SW 1271 (cell line): ENCODE measurements at regions not wholly inside any gene's neighbourhood (a gene's known extent, or its start where the extent isn't known, plus 50 kb on each side); places are given as distances from the start of the nearest gene placed in this dataset.

ENCODE experiments used
- DNase-seq, 2 experiments: peaks; one replicate each; lab custom pipeline; 2025; lab: John Stamatoyannopoulos, UW

- no peak for DNase-seq
These were observed 509.8 kb downstream of the PTPRU start for GRCh38 chr1:29746076-29746665.

- DNase-seq: no peak
These were observed 508.6 kb downstream of the PTPRU start for GRCh38 chr1:29744684-29745490.

GRCh38 chr1:29743931-29744330 is 507.6 kb downstream of the PTPRU start:
- DNase-seq: no peak

GRCh38 chr1:29743264-29743663 is 506.9 kb downstream of the PTPRU start:
- no peak for DNase-seq

GRCh38 chr1:29739176-29739575 is 502.9 kb downstream of the PTPRU start:
- no peak for DNase-seq

- DNase-seq: no peak
These were observed 500.4 kb downstream of the PTPRU start for GRCh38 chr1:29736582-29737188.

GRCh38 chr1:29732453-29732852 is 496.1 kb downstream of the PTPRU start:
- no peak for DNase-seq

GRCh38 chr1:29730623-29731022 is 494.3 kb downstream of the PTPRU start:
- DNase-seq: no peak

- no peak for DNase-seq
These were observed 493.0 kb downstream of the PTPRU start for GRCh38 chr1:29729281-29729680.

- DNase-seq: no peak
These were observed 492.4 kb downstream of the PTPRU start for GRCh38 chr1:29728703-29729102.

GRCh38 chr1:29725262-29725661 is 488.9 kb downstream of the PTPRU start:
- DNase-seq: no peak

- DNase-seq: no peak
These were observed 486.3 kb downstream of the PTPRU start for GRCh38 chr1:29722598-29722997.

- DNase-seq: no peak
These were observed 482.9 kb downstream of the PTPRU start for GRCh38 chr1:29719253-29719652.

GRCh38 chr1:29718791-29719190 is 482.5 kb downstream of the PTPRU start:
- no peak for DNase-seq

- no peak for DNase-seq
These were observed 480.0 kb downstream of the PTPRU start for GRCh38 chr1:29716306-29716705.

GRCh38 chr1:29713857-29714256 is 477.5 kb downstream of the PTPRU start:
- DNase-seq: no peak

GRCh38 chr1:29712801-29713200 is 476.5 kb downstream of the PTPRU start:
- DNase-seq: no peak

GRCh38 chr1:29712284-29712651 is 475.9 kb downstream of the PTPRU start:
- no peak for DNase-seq

GRCh38 chr1:29711582-29712283 is 475.4 kb downstream of the PTPRU start:
- peak in 1 of 2 experiments; percentile 15 for DNase-seq

- peak in 1 of 2 experiments; percentile 76 for DNase-seq
These were observed 473.5 kb downstream of the PTPRU start for GRCh38 chr1:29709704-29710280.

- DNase-seq: peak; percentile 58 to 76
These were observed 472.7 kb downstream of the PTPRU start for GRCh38 chr1:29708796-29709703.
